ENCODE measurements at regions not wholly inside any gene's neighbourhood (a gene's known extent, or its start where the extent isn't known, plus 50 kb on each side); places are given as distances from the start of the nearest gene placed in this dataset.

- ATAC-seq (no peak), DNase-seq (no peak)
- no peaks in the 10 kb centered on the region for H3K27me3 ChIP-seq
- no peaks in the 10 kb centered on the region for H3K4me1 ChIP-seq
- intact Hi-C loops (cut with DNase I), result no loop called here
- TF ChIP-seq CTCF (IDR thresholded peaks at IDR 0.05), result no peak
- H3K36me3 ChIP-seq, result no peaks in the 10 kb centered on the region
- H3K27ac ChIP-seq, result peak overlapping the region in 1 of 2 donors; percentile 30
- H3K4me3 ChIP-seq, result no peak overlapping the region
- peaks cover 0 to under 1% of the 10 kb centered on the region in 2 donors for H3K9me3 ChIP-seq
These were observed 1487.5 kb downstream of the LRRC4C start for GRCh38 chr11:39971938-39972337.

- Histone ChIP-seq H3K4me3 (no peak overlapping the region), H3K9me3 (peaks cover 0 to 4% of the 10 kb centered on the region in 2 donors), H3K27me3 (no peaks in the 10 kb centered on the region), H3K27ac (no peak overlapping the region), H3K36me3 (no peaks in the 10 kb centered on the region), H3K4me1 (no peaks in the 10 kb centered on the region)
- DNase-seq, result no peak
- ATAC-seq, result no peak
- intact Hi-C loops (cut with DNase I), result no loop called here
- no peak for TF ChIP-seq CTCF (IDR thresholded peaks at IDR 0.05)
These were observed 1491.4 kb downstream of the LRRC4C start for GRCh38 chr11:39968071-39968470.

- ATAC-seq, result no peak
- no peak for TF ChIP-seq CTCF (IDR thresholded peaks at IDR 0.05)
- Histone ChIP-seq H3K4me3 (no peak overlapping the region), H3K9me3 (peaks cover 0 to 4% of the 10 kb centered on the region in 2 donors), H3K27ac (no peak overlapping the region), H3K36me3 (no peaks in the 10 kb centered on the region), H3K4me1 (no peaks in the 10 kb centered on the region), H3K27me3 (no peaks in the 10 kb centered on the region)
- intact Hi-C loops (cut with DNase I), result no loop called here
- DNase-seq, result no peak
These were observed 1493.8 kb downstream of the LRRC4C start for GRCh38 chr11:39965701-39966100.

GRCh38 chr11:39960206-39960605 lies 1499.2 kb downstream of the LRRC4C start:
- no peak for ATAC-seq
- H3K27ac ChIP-seq, result no peak overlapping the region
- H3K36me3 ChIP-seq, result no peaks in the 10 kb centered on the region
- H3K9me3 ChIP-seq, result no peaks in the 10 kb centered on the region
- TF ChIP-seq CTCF (IDR thresholded peaks at IDR 0.05), result no peak
- no peaks in the 10 kb centered on the region for H3K4me1 ChIP-seq
- H3K27me3 ChIP-seq, result no peaks in the 10 kb centered on the region
- DNase-seq, result no peak
- no peak overlapping the region for H3K4me3 ChIP-seq
- intact Hi-C loops (cut with DNase I), result no loop called here

GRCh38 chr11:39932966-39933365 lies 1526.5 kb downstream of the LRRC4C start:
- intact Hi-C loops (cut with DNase I), result no loop called here
- DNase-seq (no peak), ATAC-seq (no peak)

More at GRCh38 chr11:39932966-39933365, 1526.5 kb downstream of the LRRC4C start:
- Histone ChIP-seq H3K4me3 (no peak overlapping the region), H3K27me3 (no peaks in the 10 kb centered on the region), H3K27ac (no peak overlapping the region), H3K9me3 (peaks cover 0 to 12% of the 10 kb centered on the region in 2 donors), H3K4me1 (no peaks in the 10 kb centered on the region), H3K36me3 (no peaks in the 10 kb centered on the region)
- TF ChIP-seq CTCF (IDR thresholded peaks at IDR 0.05), result no peak
